ENCODE measurements at regions not wholly inside any gene's neighbourhood (a gene's known extent, or its start where the extent isn't known, plus 50 kb on each side); places are given as distances from the start of the nearest gene placed in this dataset.

GRCh38 chr5:82913971-82914370 lies 163.2 kb downstream of the TMEM167A start:
- H3K9me3 Mint-ChIP-seq = peaks cover 18% of the 10 kb centered on the region
- H3K4me3 Mint-ChIP-seq = no peak overlapping the region
- H3K27me3 Mint-ChIP-seq = no peaks in the 10 kb centered on the region
- peaks cover 11% of the 10 kb centered on the region for H3K36me3 Mint-ChIP-seq
- no peak for TF ChIP-seq CTCF (conservative IDR thresholded peaks at IDR 0.05)
- no peak overlapping the region for H3K27ac Mint-ChIP-seq
- DNase-seq (ENCODE audit: extremely low spot score, unreplicated experiment) = no peak
- H3K4me1 Mint-ChIP-seq (ENCODE audit: unreplicated experiment) = peaks cover 14% of the 10 kb centered on the region

- Mint-ChIP-seq H3K27me3 (no peaks in the 10 kb centered on the region), H3K4me3 (no peak overlapping the region), H3K4me1 (ENCODE audit: unreplicated experiment) (peaks cover 16% of the 10 kb centered on the region), H3K36me3 (peaks cover 11% of the 10 kb centered on the region), H3K27ac (no peak overlapping the region), H3K9me3 (peaks cover 18% of the 10 kb centered on the region)
- no peak for TF ChIP-seq CTCF (conservative IDR thresholded peaks at IDR 0.05)
- no peak for DNase-seq (ENCODE audit: extremely low spot score, unreplicated experiment)
Measured at GRCh38 chr5:82912462-82912861, 164.7 kb downstream of the TMEM167A start.

GRCh38 chr5:82911910-82912309 lies 165.3 kb downstream of the TMEM167A start:
- H3K36me3 Mint-ChIP-seq = peaks cover 11% of the 10 kb centered on the region
- no peak for DNase-seq (ENCODE audit: extremely low spot score, unreplicated experiment)
- H3K9me3 Mint-ChIP-seq = peaks cover 18% of the 10 kb centered on the region
- no peak overlapping the region for H3K27ac Mint-ChIP-seq
- peaks cover 16% of the 10 kb centered on the region for H3K4me1 Mint-ChIP-seq (ENCODE audit: unreplicated experiment)
- H3K4me3 Mint-ChIP-seq = no peak overlapping the region
- no peak for TF ChIP-seq CTCF (conservative IDR thresholded peaks at IDR 0.05)
- no peaks in the 10 kb centered on the region for H3K27me3 Mint-ChIP-seq

DNA sequence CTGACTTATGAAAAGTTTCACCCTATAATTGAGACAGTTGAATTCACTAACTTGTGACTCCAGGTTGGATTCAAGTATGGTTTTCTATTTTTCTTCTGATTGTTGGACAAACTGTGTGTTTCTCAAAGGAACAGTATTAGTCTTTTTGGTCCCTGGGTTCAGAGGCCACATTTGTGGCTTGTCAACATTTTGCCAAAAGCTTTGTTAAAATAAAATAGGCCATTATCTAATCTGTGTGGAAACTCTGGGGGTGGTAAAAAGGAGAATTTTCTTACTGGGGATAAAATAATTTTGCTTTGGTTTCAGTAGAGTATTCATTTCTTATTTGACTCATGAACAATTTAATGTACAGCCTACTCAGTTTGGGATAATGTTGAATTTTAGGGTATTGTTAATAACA lies 166.3 kb downstream of the TMEM167A start:
- H3K4me3 Mint-ChIP-seq = no peak overlapping the region

DNA sequence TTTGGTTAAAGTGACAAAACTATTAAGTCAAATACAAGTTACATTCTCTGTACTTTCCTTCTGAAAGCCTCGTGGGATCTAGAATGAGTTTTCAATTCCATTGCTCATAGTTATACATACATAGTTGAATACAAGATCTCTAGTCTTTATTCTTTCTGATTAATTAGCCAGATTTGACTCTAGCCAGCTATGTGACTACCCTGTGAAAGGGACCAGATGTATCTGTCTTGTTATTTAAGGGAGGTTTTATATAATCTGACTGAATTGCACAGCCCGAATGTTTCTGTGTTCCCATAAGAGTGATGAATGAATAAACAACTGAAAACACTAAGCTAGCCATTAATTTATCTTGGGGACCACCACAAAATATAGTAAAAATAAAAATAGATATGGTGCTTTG lies 166.7 kb downstream of the TMEM167A start:
- H3K27ac Mint-ChIP-seq = no peak overlapping the region
- H3K9me3 Mint-ChIP-seq = peaks cover 11% of the 10 kb centered on the region
- H3K4me3 Mint-ChIP-seq = no peak overlapping the region
- TF ChIP-seq CTCF (conservative IDR thresholded peaks at IDR 0.05) = no peak
- H3K36me3 Mint-ChIP-seq = peaks cover 9% of the 10 kb centered on the region
- no peak for DNase-seq (ENCODE audit: extremely low spot score, unreplicated experiment)
- peaks cover 22% of the 10 kb centered on the region for H3K4me1 Mint-ChIP-seq (ENCODE audit: unreplicated experiment)
- no peaks in the 10 kb centered on the region for H3K27me3 Mint-ChIP-seq

More for the DNA sequence above, 166.3 kb downstream of the TMEM167A start:
- no peak overlapping the region for H3K27ac Mint-ChIP-seq
- DNase-seq (ENCODE audit: extremely low spot score, unreplicated experiment) = no peak
- H3K36me3 Mint-ChIP-seq = peaks cover 11% of the 10 kb centered on the region
- H3K27me3 Mint-ChIP-seq = no peaks in the 10 kb centered on the region
- H3K4me1 Mint-ChIP-seq (ENCODE audit: unreplicated experiment) = peaks cover 19% of the 10 kb centered on the region
- peaks cover 15% of the 10 kb centered on the region for H3K9me3 Mint-ChIP-seq
- no peak for TF ChIP-seq CTCF (conservative IDR thresholded peaks at IDR 0.05)

DNA sequence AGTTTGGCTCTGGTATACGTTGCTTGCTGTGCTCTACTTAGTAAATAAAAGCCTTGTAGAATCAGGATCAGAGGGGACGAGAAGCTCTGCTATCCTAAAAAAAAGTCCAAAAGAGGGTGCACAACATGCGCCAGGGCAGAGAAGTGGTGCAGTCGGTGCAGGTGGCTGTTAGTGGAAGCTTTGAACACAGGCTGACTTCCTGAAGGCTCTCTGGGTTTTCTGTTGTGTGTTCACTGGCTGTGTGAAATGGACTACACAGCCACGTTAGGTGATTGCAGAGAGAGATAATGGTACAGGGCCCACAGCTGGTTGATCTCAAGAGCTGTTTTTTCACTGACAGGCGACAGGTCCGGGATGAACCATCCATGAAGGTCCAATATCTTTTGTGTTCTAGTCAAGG lies 167.4 kb downstream of the TMEM167A start:
- no peak overlapping the region for H3K4me3 Mint-ChIP-seq
- peaks cover 3% of the 10 kb centered on the region for H3K36me3 Mint-ChIP-seq
- peaks cover 6% of the 10 kb centered on the region for H3K9me3 Mint-ChIP-seq
- TF ChIP-seq CTCF (conservative IDR thresholded peaks at IDR 0.05) = no peak
- H3K27me3 Mint-ChIP-seq = no peaks in the 10 kb centered on the region
- DNase-seq (ENCODE audit: extremely low spot score, unreplicated experiment) = no peak
- no peak overlapping the region for H3K27ac Mint-ChIP-seq
- H3K4me1 Mint-ChIP-seq (ENCODE audit: unreplicated experiment) = peaks cover 22% of the 10 kb centered on the region

Data from type B pancreatic cell (in vitro differentiated cells).